Loucy (cell line): ENCODE measurements at regions not wholly inside any gene's neighbourhood (a gene's known extent, or its start where the extent isn't known, plus 50 kb on each side); places are given as distances from the start of the nearest gene placed in this dataset.

Experiments used
- CTCF ChIP-seq: fragments of 200-600 bp; sonication (generic); conservative IDR thresholded peaks from 2 replicates; pipeline ENCODE4 v1.5.1; 2014; ENCODE audit warnings: mild to moderate bottlenecking, antibody characterized with exemption, low read length
- EZH2phosphoT487 ChIP-seq: fragments of 200-600 bp; IDR thresholded peaks from 2 replicates; pipeline ENCODE4 v1.6.1; 2018; ENCODE audit warnings: antibody characterized with exemption, mild to moderate bottlenecking, moderate library complexity, borderline replicate concordance

GRCh38 chr1:81710857-81711256, 89.9 kb upstream of the ADGRL2 start:
- no peak for TF ChIP-seq CTCF
- TF ChIP-seq EZH2phosphoT487, result no peak
